A673 (cell line): ENCODE measurements at regions not wholly inside any gene's neighbourhood (a gene's known extent, or its start where the extent isn't known, plus 50 kb on each side); places are given as distances from the start of the nearest gene placed in this dataset.

Source experiments
- EZH2 ChIP-seq: fragments of 200-600 bp; sonication (generic); IDR thresholded peaks from 2 replicates; pipeline ENCODE4 v1.6.1; 2017; ENCODE audit warnings: borderline replicate concordance, low read depth, mild to moderate bottlenecking, mixed read lengths, antibody characterized with exemption, low read length; ENCODE audit not compliant: poor library complexity, severe bottlenecking
- TF ChIP-seq, protein P1 (sequence below): fragments of 300-800, 200-600 bp; sonication (generic); conservative IDR thresholded peaks from 2 replicates; pipeline ENCODE4 v1.5.1; 2017; ENCODE audit warnings: low read depth, mild to moderate bottlenecking, antibody characterized with exemption, low read length, moderate library complexity, mixed read lengths

DNA sequence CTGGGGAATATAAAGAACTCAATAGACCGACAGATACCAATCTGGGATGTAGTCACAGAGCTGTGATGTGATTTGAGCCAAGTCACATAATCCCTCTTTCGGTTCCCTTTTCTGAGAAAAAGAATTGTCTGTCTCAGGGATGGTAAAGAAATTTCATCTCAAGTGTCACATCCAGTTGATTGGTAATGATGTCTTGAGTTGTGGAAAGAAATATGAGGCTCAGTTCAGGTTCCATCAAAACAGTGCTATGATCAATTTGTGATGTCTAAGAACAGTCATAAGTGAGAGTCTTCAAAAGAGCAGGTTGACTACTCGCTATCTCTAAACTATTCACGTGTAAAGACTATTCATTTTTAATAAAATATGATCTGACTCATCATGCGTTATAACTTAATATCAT lies 223.3 kb downstream of the METTL4 start:
- TF ChIP-seq, protein P1, sequence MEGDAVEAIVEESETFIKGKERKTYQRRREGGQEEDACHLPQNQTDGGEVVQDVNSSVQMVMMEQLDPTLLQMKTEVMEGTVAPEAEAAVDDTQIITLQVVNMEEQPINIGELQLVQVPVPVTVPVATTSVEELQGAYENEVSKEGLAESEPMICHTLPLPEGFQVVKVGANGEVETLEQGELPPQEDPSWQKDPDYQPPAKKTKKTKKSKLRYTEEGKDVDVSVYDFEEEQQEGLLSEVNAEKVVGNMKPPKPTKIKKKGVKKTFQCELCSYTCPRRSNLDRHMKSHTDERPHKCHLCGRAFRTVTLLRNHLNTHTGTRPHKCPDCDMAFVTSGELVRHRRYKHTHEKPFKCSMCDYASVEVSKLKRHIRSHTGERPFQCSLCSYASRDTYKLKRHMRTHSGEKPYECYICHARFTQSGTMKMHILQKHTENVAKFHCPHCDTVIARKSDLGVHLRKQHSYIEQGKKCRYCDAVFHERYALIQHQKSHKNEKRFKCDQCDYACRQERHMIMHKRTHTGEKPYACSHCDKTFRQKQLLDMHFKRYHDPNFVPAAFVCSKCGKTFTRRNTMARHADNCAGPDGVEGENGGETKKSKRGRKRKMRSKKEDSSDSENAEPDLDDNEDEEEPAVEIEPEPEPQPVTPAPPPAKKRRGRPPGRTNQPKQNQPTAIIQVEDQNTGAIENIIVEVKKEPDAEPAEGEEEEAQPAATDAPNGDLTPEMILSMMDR: no peak
- TF ChIP-seq EZH2: no peak
